ENCODE measurements at regions not wholly inside any gene's neighbourhood (a gene's known extent, or its start where the extent isn't known, plus 50 kb on each side); places are given as distances from the start of the nearest gene placed in this dataset.

- TF ChIP-seq CTCF (conservative IDR thresholded peaks at IDR 0.05; ENCODE audit: low read depth, low read length) = no peak
- no peak for TF ChIP-seq EZH2 (IDR thresholded peaks at IDR 0.05; ENCODE audit: low read length, unreplicated experiment)
Observed at GRCh38 chr9:110148384-110148783, 59.6 kb downstream of the C9orf152 start.

Data from PC-3 (cell line).